Activated naive CD8-positive, alpha-beta T cell treated with anti-CD3 and anti-CD28 coated beads for 36 hours (primary cell): ENCODE measurements at regions not wholly inside any gene's neighbourhood (a gene's known extent, or its start where the extent isn't known, plus 50 kb on each side); places are given as distances from the start of the nearest gene placed in this dataset.
"Not testable (repeated sequence)": the region's sequence is repeated elsewhere in the genome, so short reads cannot be mapped to it uniquely, and the experiment has no call there.

Experiments used
- DNase-seq: peaks from one replicate; pipeline ENCODE4 v3.0.0; 2021
- H3K27ac Mint-ChIP-seq: one replicate; pipeline ENCODE4 v1.8.0; 2022; ENCODE audit warnings: mild to moderate bottlenecking, moderate library complexity, mixed read lengths
- H3K27me3 Mint-ChIP-seq: one replicate; pipeline ENCODE4 v1.8.0; 2022; ENCODE audit warnings: mild to moderate bottlenecking, mixed read lengths
- H3K36me3 Mint-ChIP-seq: one replicate; pipeline ENCODE4 v1.8.0; 2021; ENCODE audit warnings: mild to moderate bottlenecking, mixed read lengths
- H3K4me1 Mint-ChIP-seq: one replicate; pipeline ENCODE4 v1.8.0; 2021; ENCODE audit warnings: mixed read lengths
- H3K4me3 Mint-ChIP-seq: one replicate; pipeline ENCODE4 v1.8.0; 2022; ENCODE audit warnings: mild to moderate bottlenecking, moderate library complexity, mixed read lengths
- H3K9me3 Mint-ChIP-seq: one replicate; pipeline ENCODE4 v1.8.0; 2022; ENCODE audit warnings: mixed read lengths

- Mint-ChIP-seq H3K27me3 (no peaks in the 10 kb centered on the region), H3K9me3 (no peaks in the 10 kb centered on the region), H3K4me1 (no peaks in the 10 kb centered on the region), H3K27ac (no peak overlapping the region), H3K36me3 (no peaks in the 10 kb centered on the region), H3K4me3 (no peak overlapping the region)
- DNase-seq, result no peak
Observed at GRCh38 chr2:20949256-20949655, 94.6 kb downstream of the APOB start.

- no peak overlapping the region for H3K27ac Mint-ChIP-seq
- H3K27me3 Mint-ChIP-seq, result no peaks in the 10 kb centered on the region
- no peaks in the 10 kb centered on the region for H3K36me3 Mint-ChIP-seq
- no peaks in the 10 kb centered on the region for H3K4me1 Mint-ChIP-seq
- no peak overlapping the region for H3K4me3 Mint-ChIP-seq
- H3K9me3 Mint-ChIP-seq, result no peaks in the 10 kb centered on the region
- DNase-seq, result no peak
Observed at GRCh38 chr2:20946468-20946867, 97.4 kb downstream of the APOB start.

DNA sequence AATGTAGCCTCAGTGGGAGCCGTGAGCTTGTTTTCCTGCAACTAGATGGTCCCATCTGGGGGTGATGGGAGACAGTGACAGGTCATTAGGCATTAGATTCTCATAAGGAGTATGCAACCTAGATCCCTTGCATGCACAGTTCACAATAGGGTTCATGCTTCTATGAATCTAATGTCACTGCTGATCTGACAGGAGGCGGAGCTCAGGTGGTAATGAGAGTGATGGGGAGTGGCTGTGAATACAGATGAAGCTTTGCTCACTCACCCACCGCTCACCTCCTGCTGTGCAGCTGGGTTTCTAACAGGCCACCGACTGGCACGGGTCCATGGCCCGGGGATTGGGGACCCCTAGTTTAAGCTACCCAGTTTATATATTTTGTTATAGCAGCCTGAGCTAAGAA lies 100.2 kb downstream of the APOB start:
- H3K27me3 Mint-ChIP-seq, H3K27ac Mint-ChIP-seq, H3K4me3 Mint-ChIP-seq, H3K36me3 Mint-ChIP-seq, H3K4me1 Mint-ChIP-seq, H3K9me3 Mint-ChIP-seq, DNase-seq: not testable (repeated sequence)

DNA sequence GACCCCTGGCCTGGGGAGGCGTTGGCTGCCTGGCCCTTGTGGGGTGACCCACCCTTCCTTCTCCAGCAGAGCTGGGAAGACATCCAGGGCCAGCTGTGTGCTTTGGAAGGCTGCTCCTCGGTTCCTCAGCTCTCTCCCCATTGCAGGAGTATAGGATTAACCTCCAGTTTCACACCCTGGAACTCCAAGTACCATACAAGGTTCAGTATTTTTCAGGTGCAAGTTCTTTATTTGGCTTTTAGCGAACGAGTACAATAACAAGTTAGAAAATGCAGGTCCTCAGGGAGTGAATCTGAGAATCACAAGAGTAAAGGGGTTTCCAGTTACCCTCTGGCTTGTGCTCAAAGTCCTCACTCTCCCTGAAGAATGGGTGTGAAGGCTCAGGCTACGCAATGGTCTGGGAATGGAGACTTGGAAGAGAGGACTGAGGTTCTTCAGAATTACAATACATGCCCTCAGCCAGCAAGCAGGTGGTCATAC lies 101.2 kb downstream of the APOB start:
- Mint-ChIP-seq H3K9me3 (no peaks in the 10 kb centered on the region), H3K4me3 (no peak overlapping the region), H3K36me3 (no peaks in the 10 kb centered on the region), H3K4me1 (no peaks in the 10 kb centered on the region), H3K27ac (no peak overlapping the region), H3K27me3 (peaks cover 3% of the 10 kb centered on the region)
- no peak for DNase-seq

DNA sequence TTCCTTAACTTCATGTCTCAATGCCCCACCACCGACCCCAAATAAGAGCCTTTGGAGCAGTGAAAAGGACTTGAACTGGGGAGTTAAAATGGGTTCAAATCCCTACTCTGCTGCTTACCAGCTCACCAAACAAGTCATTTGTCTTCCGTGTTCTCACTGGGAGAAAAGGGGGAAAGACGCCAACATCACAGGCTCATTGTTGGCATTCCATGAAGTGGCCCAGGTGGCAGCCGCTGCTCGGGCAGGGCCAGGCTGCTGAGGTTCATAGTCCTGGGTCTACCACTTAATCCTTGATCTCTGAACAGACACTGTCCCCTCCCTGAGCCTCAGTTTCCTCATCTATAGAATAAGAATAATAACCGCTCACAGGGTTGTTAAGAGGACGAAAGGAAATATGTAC lies 103.0 kb downstream of the APOB start:
- no peaks in the 10 kb centered on the region for H3K36me3 Mint-ChIP-seq
- H3K27me3 Mint-ChIP-seq, result peaks cover 3% of the 10 kb centered on the region
- H3K27ac Mint-ChIP-seq, result no peak overlapping the region
- H3K4me1 Mint-ChIP-seq, result no peaks in the 10 kb centered on the region
- DNase-seq, result no peak
- no peak overlapping the region for H3K4me3 Mint-ChIP-seq
- no peaks in the 10 kb centered on the region for H3K9me3 Mint-ChIP-seq

GRCh38 chr2:20939931-20940795 lies 103.7 kb downstream of the APOB start:
- no peak for DNase-seq
- Mint-ChIP-seq H3K4me3 (no peak overlapping the region), H3K4me1 (no peaks in the 10 kb centered on the region), H3K36me3 (no peaks in the 10 kb centered on the region), H3K9me3 (no peaks in the 10 kb centered on the region), H3K27me3 (peaks cover 3% of the 10 kb centered on the region), H3K27ac (no peak overlapping the region)

DNA sequence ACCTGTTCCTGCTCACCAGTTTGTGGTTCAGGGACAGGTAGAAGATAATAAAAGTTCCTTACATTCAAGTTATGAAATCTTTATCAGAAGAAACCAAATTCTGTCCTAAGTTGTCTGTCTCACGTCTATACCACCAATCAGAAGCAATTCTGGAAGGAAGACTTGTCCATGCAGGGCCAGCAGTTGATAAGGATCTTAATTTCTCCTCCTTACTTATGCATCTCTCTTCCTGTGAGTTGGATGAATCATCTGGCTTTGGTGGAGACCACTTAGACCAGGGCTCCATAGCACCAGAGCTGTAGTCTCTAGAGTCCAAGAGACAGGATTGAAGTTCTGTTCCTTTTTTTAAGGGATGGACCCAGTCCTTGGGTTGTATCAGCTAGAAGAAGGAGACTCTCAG lies 106.5 kb downstream of the APOB start:
- Mint-ChIP-seq H3K9me3 (no peaks in the 10 kb centered on the region), H3K36me3 (no peaks in the 10 kb centered on the region), H3K4me1 (no peaks in the 10 kb centered on the region), H3K27me3 (peaks cover 6% of the 10 kb centered on the region), H3K27ac (no peak overlapping the region), H3K4me3 (no peak overlapping the region)
- DNase-seq, result no peak

DNA sequence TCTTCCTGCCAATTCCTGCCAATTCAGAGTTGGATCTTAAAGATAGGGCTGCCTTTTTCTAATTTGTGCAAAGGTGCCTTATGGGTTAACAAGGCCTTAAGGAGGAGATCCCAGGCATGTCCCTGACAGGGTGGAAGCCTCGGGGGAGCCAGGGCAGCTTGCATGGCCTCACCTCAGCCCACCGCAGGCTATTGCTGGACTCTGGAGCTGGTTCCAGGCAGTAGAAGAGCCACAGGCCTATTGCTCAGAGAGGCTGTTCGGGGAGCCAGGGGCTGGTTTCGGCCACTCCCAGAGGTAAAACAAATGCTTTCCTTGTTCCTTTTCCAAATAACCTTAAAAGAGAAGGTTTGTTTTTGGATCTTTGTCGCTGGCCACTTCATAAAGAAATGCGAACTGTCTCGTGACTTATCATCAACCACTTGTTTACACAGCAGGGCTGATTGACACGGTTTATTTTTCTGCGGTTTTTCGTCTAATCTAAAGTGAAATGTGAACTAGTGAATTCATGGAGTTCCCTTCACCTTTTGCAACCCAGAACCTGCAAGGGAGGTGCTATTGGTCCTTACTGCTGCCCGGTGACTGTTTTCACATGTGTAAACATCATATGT lies 108.6 kb downstream of the APOB start:
- Mint-ChIP-seq H3K27ac (no peak overlapping the region), H3K9me3 (peaks cover 1% of the 10 kb centered on the region), H3K27me3 (peaks cover 3% of the 10 kb centered on the region), H3K4me1 (no peaks in the 10 kb centered on the region), H3K36me3 (no peaks in the 10 kb centered on the region), H3K4me3 (no peak overlapping the region)
- no peak for DNase-seq

DNA sequence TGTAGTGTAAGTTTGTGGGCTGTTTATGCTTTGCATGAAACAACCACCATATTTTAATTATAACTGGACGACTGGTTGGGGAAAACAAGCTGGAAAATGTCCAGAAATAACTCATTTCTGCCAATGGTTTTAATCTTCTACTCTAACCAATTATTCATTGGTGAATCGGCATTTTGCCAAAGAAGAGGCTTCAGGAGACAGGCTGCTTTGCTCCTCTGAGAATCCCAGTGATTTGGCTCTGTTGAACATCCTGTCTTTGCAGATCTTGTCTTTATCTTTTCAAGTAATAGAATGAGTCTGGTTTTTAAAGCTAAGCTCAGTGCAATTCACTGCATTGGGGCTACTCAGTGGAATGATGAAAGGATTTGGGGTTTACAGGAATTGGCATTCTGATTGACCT lies 109.6 kb downstream of the APOB start:
- Mint-ChIP-seq H3K4me3 (no peak overlapping the region), H3K9me3 (peaks cover 3% of the 10 kb centered on the region), H3K27ac (no peak overlapping the region), H3K4me1 (no peaks in the 10 kb centered on the region), H3K36me3 (no peaks in the 10 kb centered on the region), H3K27me3 (peaks cover 5% of the 10 kb centered on the region)
- no peak for DNase-seq

DNA sequence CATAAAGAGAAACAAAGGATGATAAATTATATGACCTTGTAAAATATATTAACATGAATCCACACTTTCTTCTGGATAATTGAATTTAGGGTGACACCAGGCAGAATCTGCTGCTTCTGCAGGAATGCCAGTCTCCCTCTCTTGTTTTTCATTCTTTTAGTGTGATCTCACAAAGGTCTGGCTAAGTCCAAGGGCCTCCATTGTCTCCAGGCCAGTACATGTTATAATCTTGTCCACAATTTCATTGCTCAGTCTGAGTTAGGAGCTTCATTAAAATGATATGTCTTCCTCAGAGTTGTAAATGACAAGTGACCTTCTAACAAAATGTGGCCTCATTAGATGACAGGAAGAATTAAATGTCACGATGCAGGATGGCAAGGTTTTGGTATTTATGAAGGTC lies 110.2 kb downstream of the APOB start:
- H3K36me3 Mint-ChIP-seq, result no peaks in the 10 kb centered on the region
- peaks cover 7% of the 10 kb centered on the region for H3K9me3 Mint-ChIP-seq
- DNase-seq, result no peak
- H3K4me1 Mint-ChIP-seq, result no peaks in the 10 kb centered on the region
- no peak overlapping the region for H3K4me3 Mint-ChIP-seq
- H3K27me3 Mint-ChIP-seq, result peaks cover 9% of the 10 kb centered on the region
- H3K27ac Mint-ChIP-seq, result no peak overlapping the region

GRCh38 chr2:20931346-20931745 lies 108.4 kb upstream of the LDAH start:
- Mint-ChIP-seq H3K36me3 (peaks cover 2% of the 10 kb centered on the region), H3K9me3 (peaks cover 16% of the 10 kb centered on the region), H3K4me3 (no peak overlapping the region), H3K27ac (no peak overlapping the region), H3K27me3 (peaks cover 12% of the 10 kb centered on the region), H3K4me1 (no peaks in the 10 kb centered on the region)
- DNase-seq, result no peak

GRCh38 chr2:20930928-20931327 lies 108.0 kb upstream of the LDAH start:
- DNase-seq, result no peak
- no peak overlapping the region for H3K4me3 Mint-ChIP-seq
- no peaks in the 10 kb centered on the region for H3K4me1 Mint-ChIP-seq
- H3K36me3 Mint-ChIP-seq, result peaks cover 2% of the 10 kb centered on the region
- peaks cover 12% of the 10 kb centered on the region for H3K27me3 Mint-ChIP-seq
- H3K27ac Mint-ChIP-seq, result no peak overlapping the region
- H3K9me3 Mint-ChIP-seq, result peaks cover 16% of the 10 kb centered on the region

DNA sequence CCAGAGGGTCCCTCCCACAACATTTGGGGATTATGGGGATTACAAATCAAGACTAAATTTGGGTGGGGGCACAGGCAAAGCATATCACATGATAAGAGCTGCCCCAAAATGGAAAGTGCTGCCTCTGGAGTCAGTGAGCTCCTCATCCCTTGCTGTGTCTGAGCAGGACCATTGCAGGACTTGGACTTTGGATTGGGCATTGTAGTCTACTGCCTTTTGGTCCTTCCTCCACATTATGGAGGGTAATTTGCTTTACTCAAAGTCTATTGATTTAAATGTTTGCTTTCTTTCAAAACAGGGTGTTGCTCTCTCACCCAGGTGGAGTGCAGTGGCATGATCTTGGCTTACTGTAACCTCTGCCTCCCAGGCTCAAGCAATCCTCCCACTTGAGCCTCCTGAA lies 106.8 kb upstream of the LDAH start:
- H3K27me3 Mint-ChIP-seq, result peaks cover 14% of the 10 kb centered on the region
- H3K27ac Mint-ChIP-seq, result no peak overlapping the region
- H3K9me3 Mint-ChIP-seq, result peaks cover 16% of the 10 kb centered on the region
- DNase-seq, result no peak
- H3K4me3 Mint-ChIP-seq, result no peak overlapping the region
- H3K4me1 Mint-ChIP-seq, result no peaks in the 10 kb centered on the region
- H3K36me3 Mint-ChIP-seq, result peaks cover 2% of the 10 kb centered on the region

GRCh38 chr2:20928617-20929016 lies 105.7 kb upstream of the LDAH start:
- Mint-ChIP-seq H3K36me3 (peaks cover 2% of the 10 kb centered on the region), H3K4me1 (no peaks in the 10 kb centered on the region), H3K9me3 (peaks cover 16% of the 10 kb centered on the region), H3K27me3 (peaks cover 22% of the 10 kb centered on the region), H3K4me3 (no peak overlapping the region), H3K27ac (no peak overlapping the region)
- no peak for DNase-seq

- Mint-ChIP-seq H3K9me3 (peaks cover 14% of the 10 kb centered on the region), H3K4me3 (no peak overlapping the region), H3K36me3 (peaks cover 2% of the 10 kb centered on the region), H3K27ac (no peak overlapping the region), H3K27me3 (peaks cover 22% of the 10 kb centered on the region), H3K4me1 (no peaks in the 10 kb centered on the region)
- DNase-seq, result no peak
Observed at GRCh38 chr2:20925265-20925889, 102.5 kb upstream of the LDAH start.
